Hematopoietic multipotent progenitor cell treated with erythropoietin and hydrocortisone succinate and interleukin-3 and kit ligand, for 4 days (in vitro differentiated cells): ENCODE measurements at regions not wholly inside any gene's neighbourhood (a gene's known extent, or its start where the extent isn't known, plus 50 kb on each side); places are given as distances from the start of the nearest gene placed in this dataset.

ENCODE experiments used
- DNase-seq: peaks from one replicate; pipeline ENCODE4 v3.0.0-alpha.2; 2015

DNA sequence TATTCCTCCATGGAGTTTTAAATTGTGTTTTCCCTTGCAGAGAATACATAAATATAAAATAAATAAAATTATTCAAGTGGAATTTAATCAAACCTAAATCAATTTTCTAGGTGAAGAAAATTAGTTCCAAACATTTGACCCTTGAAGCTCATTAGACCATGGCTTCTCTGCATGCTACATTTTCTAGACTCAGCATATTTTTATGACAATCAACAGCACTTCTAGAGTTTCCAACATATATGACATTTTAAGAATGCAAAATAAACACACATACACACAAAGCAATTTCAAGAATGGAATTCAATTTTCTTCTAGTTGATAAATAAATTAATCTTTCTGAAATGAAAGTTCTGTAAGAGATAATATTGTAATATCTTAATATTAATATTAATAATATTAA lies 1083.9 kb upstream of the INTU start:
- no peak for DNase-seq

DNA sequence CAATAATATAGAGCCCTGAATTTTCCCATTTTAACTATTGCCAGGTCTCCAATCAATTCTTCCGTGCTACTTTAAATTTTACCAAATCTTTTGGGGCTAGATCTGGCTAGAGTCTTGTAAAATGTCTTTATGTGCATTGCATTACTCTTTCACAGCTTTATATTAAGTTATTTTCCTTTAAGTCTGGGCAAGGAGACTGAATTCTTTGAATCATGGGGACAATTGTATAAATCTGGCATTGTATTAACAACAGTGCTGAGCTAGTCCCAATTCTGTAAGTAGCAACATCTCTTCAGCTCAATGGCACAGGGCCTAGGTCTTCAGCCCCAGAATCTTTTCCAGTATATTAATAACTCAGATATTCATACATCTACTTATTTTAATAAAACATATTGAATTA lies 1080.4 kb upstream of the INTU start:
- DNase-seq, result no peak

DNA sequence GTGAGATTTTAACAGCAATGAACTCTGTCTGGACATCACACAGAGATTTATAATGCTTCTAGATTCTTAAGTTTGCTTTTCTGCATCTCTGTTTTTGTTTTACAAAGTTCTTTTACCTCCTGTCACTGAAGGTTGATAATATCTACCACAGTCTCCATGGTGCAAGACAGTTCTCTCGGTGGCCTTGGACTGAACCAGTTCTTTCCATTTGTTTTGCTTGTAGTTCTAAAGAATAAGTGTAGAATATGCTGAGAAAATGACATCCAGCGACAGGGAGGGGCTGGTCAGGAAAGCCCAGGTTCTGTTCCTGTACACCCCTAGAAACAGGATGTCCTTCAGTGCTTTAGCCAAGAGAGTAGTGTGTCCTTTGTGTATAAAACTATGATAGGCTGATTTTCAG lies 1079.5 kb upstream of the INTU start:
- DNase-seq, result no peak

DNA sequence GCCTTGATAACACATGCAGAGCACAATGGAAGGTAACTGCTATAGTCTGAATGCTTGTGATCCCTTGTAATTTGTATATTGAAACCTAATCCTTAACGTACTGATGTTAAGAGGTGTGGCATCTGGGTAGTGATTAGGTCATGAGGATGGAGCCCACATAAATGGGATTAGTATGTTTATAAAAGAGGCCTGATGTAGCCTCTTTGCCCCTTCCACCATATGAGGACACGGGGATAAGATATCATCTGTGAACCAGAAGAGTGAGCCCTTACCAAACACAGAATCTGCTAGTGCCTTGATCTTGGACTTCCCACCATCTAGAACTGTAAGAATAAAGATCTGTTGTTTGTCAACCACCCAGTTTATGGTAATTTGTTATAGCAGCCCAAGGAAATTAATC lies 1074.2 kb upstream of the INTU start:
- DNase-seq, result no peak

DNA sequence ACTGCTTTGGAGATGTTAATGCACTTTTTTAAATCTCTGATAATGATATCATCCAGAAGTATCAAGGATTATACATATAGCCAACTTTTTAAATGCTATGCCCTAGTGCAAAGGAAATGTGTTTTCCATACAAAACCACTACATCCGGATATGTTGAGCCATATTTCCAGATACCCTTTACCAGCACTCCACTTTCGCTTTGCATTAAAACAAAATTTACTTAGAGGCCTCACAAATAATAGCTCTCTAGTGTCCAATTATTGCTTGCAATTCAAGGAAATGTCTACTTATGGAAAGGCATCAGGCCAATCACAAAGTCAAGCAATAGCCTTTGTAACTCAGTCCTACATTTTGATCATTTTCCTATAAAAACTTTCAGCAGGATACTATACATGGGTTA lies 1072.8 kb upstream of the INTU start:
- no peak for DNase-seq

DNA sequence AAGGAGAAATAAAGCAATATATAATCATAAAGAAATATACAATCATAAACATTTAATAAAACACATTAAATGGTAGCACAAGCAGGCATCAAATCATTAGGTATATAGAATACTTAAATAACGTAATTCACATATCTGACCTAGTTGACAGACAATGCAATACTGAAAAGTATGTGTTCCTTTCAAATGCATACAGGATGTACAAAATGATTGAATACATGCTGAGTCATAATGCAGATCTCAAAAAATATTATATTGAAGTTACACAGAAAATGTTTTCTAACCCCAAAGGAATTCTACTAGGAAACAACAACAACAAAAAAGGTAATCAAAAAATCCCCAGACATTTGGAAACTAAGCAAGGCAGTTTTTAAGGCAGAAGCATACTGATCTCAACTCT lies 1072.0 kb upstream of the INTU start:
- DNase-seq, result no peak

- DNase-seq, result no peak
Measured at GRCh38 chr4:126563389-126563788, 1069.4 kb upstream of the INTU start.

DNA sequence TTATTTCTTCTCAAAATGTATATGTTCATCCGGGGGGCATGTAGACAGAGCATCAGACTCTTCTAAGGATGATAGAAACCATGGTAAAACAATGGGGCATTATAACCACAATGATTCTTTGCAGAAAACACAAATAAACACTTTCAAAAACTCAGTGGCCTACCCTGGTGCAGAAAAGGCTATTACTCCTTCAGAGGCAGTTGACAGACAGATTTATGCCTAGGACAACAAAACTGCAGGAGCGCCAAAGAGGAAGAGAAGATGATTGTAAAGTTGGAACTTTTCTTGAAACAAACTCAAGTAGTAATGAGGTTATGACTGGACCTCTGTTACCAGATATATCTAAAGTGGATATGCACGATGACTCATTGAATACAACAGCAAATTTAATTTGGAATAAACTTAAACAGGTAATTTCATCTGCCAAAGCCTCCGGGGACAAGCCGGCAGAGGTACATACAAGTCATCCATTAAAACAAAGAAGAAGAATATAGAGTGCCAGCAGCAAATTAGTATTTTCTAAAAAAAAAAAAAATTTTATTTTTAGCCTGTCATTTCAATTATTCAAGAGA lies 1068.4 kb upstream of the INTU start:
- no peak for DNase-seq

GRCh38 chr4:126568652-126569570 lies 1063.8 kb upstream of the INTU start:
- DNase-seq, result no peak

- peak; percentile 36 for DNase-seq
Measured at GRCh38 chr4:126572264-126572663, 1060.5 kb upstream of the INTU start.

GRCh38 chr4:126582737-126583136 lies 1050.0 kb upstream of the INTU start:
- DNase-seq, result no peak

- DNase-seq, result peak; percentile 2
Measured at GRCh38 chr4:126583509-126583908, 1049.2 kb upstream of the INTU start.

DNA sequence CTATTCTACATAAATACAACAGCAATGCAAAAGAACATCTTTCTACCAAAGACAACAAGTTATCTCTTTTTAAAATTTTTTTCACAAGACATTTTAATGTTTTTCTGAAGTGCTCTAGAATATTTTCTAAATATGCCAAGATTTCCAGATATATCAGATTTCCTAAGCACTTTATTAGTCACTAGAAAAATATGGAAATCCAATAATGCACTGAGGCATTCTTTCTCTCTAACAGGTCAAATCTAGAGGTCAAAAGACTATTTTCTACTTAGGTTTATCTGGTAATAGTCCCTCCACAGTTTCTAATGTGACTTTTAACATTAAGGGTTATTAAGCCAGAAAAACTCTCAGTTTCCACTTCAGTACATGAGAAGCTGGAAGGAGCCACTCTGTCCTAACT lies 1041.2 kb upstream of the INTU start:
- DNase-seq, result no peak

GRCh38 chr4:126592088-126592487 lies 1040.7 kb upstream of the INTU start:
- no peak for DNase-seq

GRCh38 chr4:126593626-126594025 lies 1039.1 kb upstream of the INTU start:
- DNase-seq, result no peak

- DNase-seq, result no peak
Measured at GRCh38 chr4:126595643-126596042, 1037.1 kb upstream of the INTU start.

DNA sequence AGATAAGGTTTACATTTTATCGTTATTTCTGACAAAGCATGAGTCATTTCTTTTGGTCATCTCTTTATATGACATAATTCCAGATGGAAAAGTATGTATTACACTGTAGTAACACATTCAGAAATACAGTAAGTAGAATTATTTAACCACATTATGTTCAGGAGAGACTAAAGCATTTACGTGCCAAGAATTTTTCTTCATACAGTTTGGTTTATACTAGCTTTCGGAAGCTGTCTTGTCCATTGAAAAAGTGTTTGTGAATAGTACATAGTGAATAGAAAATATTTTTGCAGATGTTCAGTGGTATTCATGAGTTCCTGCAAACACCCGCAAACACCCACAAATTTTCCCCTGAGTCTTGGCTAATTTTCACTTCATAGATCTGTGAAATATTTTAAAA lies 1033.0 kb upstream of the INTU start:
- no peak for DNase-seq

- no peak for DNase-seq
Measured at GRCh38 chr4:126603210-126603609, 1029.5 kb upstream of the INTU start.

- no peak for DNase-seq
Measured at GRCh38 chr4:126603825-126604224, 1028.9 kb upstream of the INTU start.

GRCh38 chr4:126604268-126604867 lies 1028.4 kb upstream of the INTU start:
- DNase-seq, result peak; percentile 47

- no peak for DNase-seq
Measured at GRCh38 chr4:126610933-126611332, 1021.8 kb upstream of the INTU start.

- no peak for DNase-seq
Measured at GRCh38 chr4:126611900-126612299, 1020.9 kb upstream of the INTU start.

DNA sequence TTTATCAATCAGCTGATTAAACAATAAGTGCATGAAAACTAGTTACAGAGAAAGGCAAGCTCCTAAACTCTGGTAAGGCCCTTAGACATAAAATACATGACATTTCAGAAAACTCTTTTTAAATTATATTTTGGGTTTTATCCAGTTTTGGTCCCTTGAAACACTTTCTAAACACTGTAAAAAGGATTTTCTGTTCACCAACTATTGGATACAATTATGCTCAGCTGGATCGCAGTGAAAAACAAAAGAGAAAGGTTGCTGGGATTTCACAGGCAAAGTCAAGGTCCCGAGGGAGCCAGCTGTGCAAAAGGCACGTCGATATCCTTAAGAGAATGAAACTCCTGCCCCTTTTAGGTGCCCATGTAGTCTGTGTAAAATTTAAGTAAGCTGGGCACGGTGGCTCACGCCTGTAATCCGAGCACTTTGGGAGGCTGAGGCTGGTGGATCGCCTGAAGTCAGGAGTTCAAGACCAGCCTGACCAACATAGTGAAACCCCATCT lies 1018.4 kb upstream of the INTU start:
- DNase-seq, result no peak

DNA sequence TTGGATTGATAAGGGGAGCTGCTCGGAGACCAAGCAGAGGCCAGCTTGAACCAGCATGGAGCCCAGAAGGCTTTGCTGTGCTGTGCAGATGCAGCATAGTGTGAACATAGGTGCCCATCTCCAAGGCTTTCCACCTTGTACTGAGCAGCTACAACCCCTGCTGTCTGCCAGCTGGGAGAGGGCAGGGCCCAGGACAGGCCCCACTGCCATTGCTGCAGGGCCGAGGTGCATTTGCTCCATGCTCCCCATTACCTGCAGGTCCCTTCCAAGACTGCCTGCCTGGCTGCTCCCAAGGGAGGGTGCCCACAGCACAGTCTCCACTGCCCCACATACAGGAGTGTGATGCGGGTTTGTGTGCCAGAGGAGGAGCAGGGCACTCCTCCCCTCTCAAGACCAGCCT lies 1016.0 kb upstream of the INTU start:
- DNase-seq, result no peak
